GM12892 (cell line): ENCODE measurements at regions not wholly inside any gene's neighbourhood (a gene's known extent, or its start where the extent isn't known, plus 50 kb on each side); places are given as distances from the start of the nearest gene placed in this dataset.

ENCODE experiments used
- POLR2AphosphoS5 ChIP-seq: IDR thresholded peaks from 2 replicates; pipeline ENCODE4 v1.6.1; 2011; ENCODE audit warnings: low read depth, low read length, control low read depth
- TAF1 ChIP-seq: IDR thresholded peaks from 2 replicates; pipeline ENCODE4 v1.6.1; 2011; ENCODE audit warnings: low read depth, mild to moderate bottlenecking, control low read depth, low read length, borderline replicate concordance

- TF ChIP-seq TAF1 (no peak), POLR2AphosphoS5 (no peak)
Measured at GRCh38 chr5:39765366-39765765, 340.6 kb upstream of the DAB2 start.
